B cell (primary cell): ENCODE measurements at regions not wholly inside any gene's neighbourhood (a gene's known extent, or its start where the extent isn't known, plus 50 kb on each side); places are given as distances from the start of the nearest gene placed in this dataset.

Source experiments
- ATAC-seq: fragments of 200-7000 bp; cut with Tn5 transposase; one replicate; pipeline ENCODE4 v1.10.0; 2021; ENCODE audit warnings: low read depth, mild to moderate bottlenecking, moderate number of reproducible peaks, moderate library complexity
- CTCF ChIA-PET: fragments of 350-600 bp; sonication (Branson Sonifier 250); formaldehyde crosslinking; loops from one replicate; lab custom pipeline; 2021; ENCODE audit warnings: antibody characterized with exemption, inconsistent platforms; lab: Charles Lee
- POLR2A ChIA-PET: fragments of 350-600 bp; sonication (Branson Sonifier 250); formaldehyde crosslinking; loops from one replicate; lab custom pipeline; 2021; ENCODE audit warnings: antibody characterized with exemption; lab: Charles Lee
- DNase-seq: peaks from one replicate; pipeline ENCODE4 v3.0.0; 2013
- H2AFZ ChIP-seq: 2 replicates; pipeline ENCODE4 v1.6.1; 2012; ENCODE audit warnings: mild to moderate bottlenecking, low read depth, low read length; ENCODE audit not compliant: insufficient read depth, poor library complexity, severe bottlenecking
- H3K27ac ChIP-seq, 2 donors: 1 replicate in 1 of 2; 2 replicates in 1 of 2; pipeline ENCODE4 v1.5.1; 2012 to 2013; ENCODE audit warnings: low read length in 2 of 2, mild to moderate bottlenecking in 2 of 2, moderate library complexity in 1 of 2
- H3K27me3 ChIP-seq, 4 experiments: fragments of 200-600 bp in 1 of 4; sonication (generic) in 1 of 4; replicated peaks in 1 of 4; 1 replicate in 2 of 4; 2 replicates in 2 of 4; pipeline versions ENCODE4 v1.6.1 to v1.7.0; 2013 to 2016; ENCODE audit warnings: low read length in 3 of 4, mild to moderate bottlenecking in 2 of 4, mixed read lengths in 1 of 4, moderate library complexity in 1 of 4; ENCODE audit not compliant: insufficient read depth in 4 of 4, control insufficient read depth in 3 of 4; ENCODE audit errors: control extremely low read depth in 1 of 4
- H3K36me3 ChIP-seq, 2 experiments: replicated peaks in 1 of 2; 1 replicate in 1 of 2; 2 replicates in 1 of 2; pipeline versions ENCODE4 v1.6.1 to v1.7.1; 2013; ENCODE audit warnings: low read length in 1 of 2; ENCODE audit not compliant: insufficient read depth in 2 of 2, control insufficient read depth in 1 of 2; ENCODE audit errors: control extremely low read depth in 1 of 2, extremely low read depth in 1 of 2
- H3K4me1 ChIP-seq, 2 donors: fragments of 200-600 bp in 1 of 2; sonication (generic) in 1 of 2; 1 replicate in 1 of 2; 2 replicates in 1 of 2; pipeline versions ENCODE4 v1.5.1 to v1.6.1; 2013 to 2017; ENCODE audit warnings: low read length in 2 of 2; ENCODE audit not compliant: control insufficient read depth in 2 of 2, insufficient read depth in 2 of 2
- H3K4me2 ChIP-seq: replicated peaks from 2 replicates; pipeline ENCODE3; 2012; ENCODE audit warnings: mild to moderate bottlenecking, low read depth, low read length; ENCODE audit not compliant: poor library complexity, severe bottlenecking
- H3K4me3 ChIP-seq, 5 experiments: fragments of 200-600 bp in 1 of 5; sonication (generic) in 1 of 5; 1 replicate in 3 of 5; 2 replicates in 2 of 5; pipeline versions ENCODE4 v1.5.1 to v1.7.0; 2011 to 2016; ENCODE audit warnings: low read length in 4 of 5, mild to moderate bottlenecking in 4 of 5, low read depth in 2 of 5, control low read depth in 1 of 5, moderate library complexity in 1 of 5; ENCODE audit not compliant: insufficient read depth in 1 of 5; ENCODE audit errors: control extremely low read depth in 1 of 5, extremely low read depth in 1 of 5
- H3K79me2 ChIP-seq: fragments of 200-600 bp; sonication (generic); one replicate; pipeline ENCODE4 v1.6.0; 2016; ENCODE audit warnings: low read length; ENCODE audit not compliant: control insufficient read depth, insufficient read depth
- H3K9ac ChIP-seq: fragments of 200-600 bp; sonication (generic); 2 replicates; pipeline ENCODE4 v1.6.1; 2017; ENCODE audit warnings: mild to moderate bottlenecking, low read length, moderate library complexity
- H3K9me3 ChIP-seq, 3 donors: one replicate each; pipeline versions ENCODE4 v1.6.1 to v1.7.1; 2013; ENCODE audit warnings: low read length in 2 of 3; ENCODE audit not compliant: control insufficient read depth in 2 of 3, insufficient read depth in 1 of 3; ENCODE audit errors: control extremely low read depth in 1 of 3
- H4K20me1 ChIP-seq: 2 replicates; pipeline ENCODE4 v1.6.0; 2012; ENCODE audit warnings: mild to moderate bottlenecking, low read length; ENCODE audit not compliant: insufficient read depth, control insufficient read depth, poor library complexity, severe bottlenecking
- H3K27ac Mint-ChIP-seq: one replicate; pipeline ENCODE4 v1.8.0; 2021; ENCODE audit warnings: mixed read lengths
- H3K27me3 Mint-ChIP-seq: one replicate; pipeline ENCODE4 v1.8.0; 2021; ENCODE audit warnings: mixed read lengths
- H3K4me1 Mint-ChIP-seq: one replicate; pipeline ENCODE4 v1.8.0; 2021; ENCODE audit warnings: mixed read lengths
- H3K4me3 Mint-ChIP-seq: one replicate; pipeline ENCODE4 v1.8.0; 2021; ENCODE audit warnings: mixed read lengths
- H3K9me3 Mint-ChIP-seq: one replicate; pipeline ENCODE4 v1.8.0; 2022; ENCODE audit warnings: mixed read lengths; ENCODE audit not compliant: insufficient read depth
- EZH2 ChIP-seq: IDR thresholded peaks from 2 replicates; pipeline ENCODE4 v1.6.1; 2012; ENCODE audit warnings: borderline replicate concordance, low read depth, mild to moderate bottlenecking, moderate library complexity, low read length; ENCODE audit not compliant: insufficient read depth, poor library complexity, severe bottlenecking
- WGBS: methylation state at CpG from one replicate; pipeline ENCODE4 v1.1.5; 2013; ENCODE audit warnings: missing lambda C conversion rate; ENCODE audit not compliant: insufficient coverage; 5-methylcytosine and 5-hydroxymethylcytosine counted together
- intact Hi-C: fragments of 100-400 bp; cut with micrococcal nuclease; formaldehyde crosslinking; loops from one replicate; pipeline ENCODE4 v1.10.0; 2022
- TF ChIP-seq, protein P1 (sequence below): fragments of 200-600 bp; IDR thresholded peaks from one replicate; pipeline ENCODE4 v1.8.0; 2022; ENCODE audit warnings: antibody characterized with exemption, mild to moderate bottlenecking

- no peak overlapping the region for H3K4me3 Mint-ChIP-seq
- intact Hi-C loops, result no loop called here
- no peak for TF ChIP-seq EZH2
- TF ChIP-seq, protein P1, sequence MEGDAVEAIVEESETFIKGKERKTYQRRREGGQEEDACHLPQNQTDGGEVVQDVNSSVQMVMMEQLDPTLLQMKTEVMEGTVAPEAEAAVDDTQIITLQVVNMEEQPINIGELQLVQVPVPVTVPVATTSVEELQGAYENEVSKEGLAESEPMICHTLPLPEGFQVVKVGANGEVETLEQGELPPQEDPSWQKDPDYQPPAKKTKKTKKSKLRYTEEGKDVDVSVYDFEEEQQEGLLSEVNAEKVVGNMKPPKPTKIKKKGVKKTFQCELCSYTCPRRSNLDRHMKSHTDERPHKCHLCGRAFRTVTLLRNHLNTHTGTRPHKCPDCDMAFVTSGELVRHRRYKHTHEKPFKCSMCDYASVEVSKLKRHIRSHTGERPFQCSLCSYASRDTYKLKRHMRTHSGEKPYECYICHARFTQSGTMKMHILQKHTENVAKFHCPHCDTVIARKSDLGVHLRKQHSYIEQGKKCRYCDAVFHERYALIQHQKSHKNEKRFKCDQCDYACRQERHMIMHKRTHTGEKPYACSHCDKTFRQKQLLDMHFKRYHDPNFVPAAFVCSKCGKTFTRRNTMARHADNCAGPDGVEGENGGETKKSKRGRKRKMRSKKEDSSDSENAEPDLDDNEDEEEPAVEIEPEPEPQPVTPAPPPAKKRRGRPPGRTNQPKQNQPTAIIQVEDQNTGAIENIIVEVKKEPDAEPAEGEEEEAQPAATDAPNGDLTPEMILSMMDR, result no peak
Observed at GRCh38 chr2:7989823-7990222, 692.0 kb upstream of the ID2 start.

GRCh38 chr2:7992612-7993602 is 688.9 kb upstream of the ID2 start:
- ChIA-PET CTCF (no interaction called here), POLR2A (no interaction called here)
- H3K4me1 Mint-ChIP-seq, result no peaks in the 10 kb centered on the region
- Histone ChIP-seq H3K9me3 (no peaks in the 10 kb centered on the region), H2AFZ (no peak overlapping the region), H3K9ac (no peak overlapping the region), H3K27me3 (no peaks in the 10 kb centered on the region), H3K79me2 (no peaks in the 10 kb centered on the region), H3K4me3 (no peak overlapping the region), H4K20me1 (no peaks in the 10 kb centered on the region), H3K36me3 (no peaks in the 10 kb centered on the region), H3K4me2 (no peak overlapping the region), H3K27ac (no peak overlapping the region), H3K4me1 (no peaks in the 10 kb centered on the region)
- H3K27me3 Mint-ChIP-seq, result peaks cover 16% of the 10 kb centered on the region
- TF ChIP-seq EZH2, result no peak
- TF ChIP-seq, protein P1, result no peak
- H3K4me3 Mint-ChIP-seq, result no peak overlapping the region
- ATAC-seq (no peak), DNase-seq (no peak)
- H3K27ac Mint-ChIP-seq, result no peak overlapping the region
- whole genome bisulfite sequencing, result 83% methylated on average over 2 of the region's 5 CpGs
- H3K9me3 Mint-ChIP-seq, result no peaks in the 10 kb centered on the region
- intact Hi-C loops, result no loop called here

More at GRCh38 chr2:7989823-7990222, 692.0 kb upstream of the ID2 start:
- Histone ChIP-seq H3K4me3 (no peak overlapping the region), H3K27ac (no peak overlapping the region), H3K9ac (no peak overlapping the region), H3K4me2 (no peak overlapping the region), H3K4me1 (no peaks in the 10 kb centered on the region), H3K27me3 (no peaks in the 10 kb centered on the region), H3K9me3 (no peaks in the 10 kb centered on the region), H3K79me2 (no peaks in the 10 kb centered on the region), H2AFZ (no peak overlapping the region), H3K36me3 (no peaks in the 10 kb centered on the region), H4K20me1 (no peaks in the 10 kb centered on the region)
- DNase-seq, result no peak
- H3K4me1 Mint-ChIP-seq, result no peaks in the 10 kb centered on the region
- ChIA-PET POLR2A (no interaction called here), CTCF (no interaction called here)
- H3K9me3 Mint-ChIP-seq, result no peaks in the 10 kb centered on the region
- WGBS, result 90% methylated on average over 5 of the region's 5 CpGs
- peaks cover 8% of the 10 kb centered on the region for H3K27me3 Mint-ChIP-seq
- H3K27ac Mint-ChIP-seq, result no peak overlapping the region
- ATAC-seq, result no peak
